ENCODE measurements at regions not wholly inside any gene's neighbourhood (a gene's known extent, or its start where the extent isn't known, plus 50 kb on each side); places are given as distances from the start of the nearest gene placed in this dataset.
A peak's percentile ranks its signal among the peaks of the same experiment; 100 is the strongest.
"Not testable (repeated sequence)": the region's sequence is repeated elsewhere in the genome, so short reads cannot be mapped to it uniquely, and the experiment has no call there.

DNA sequence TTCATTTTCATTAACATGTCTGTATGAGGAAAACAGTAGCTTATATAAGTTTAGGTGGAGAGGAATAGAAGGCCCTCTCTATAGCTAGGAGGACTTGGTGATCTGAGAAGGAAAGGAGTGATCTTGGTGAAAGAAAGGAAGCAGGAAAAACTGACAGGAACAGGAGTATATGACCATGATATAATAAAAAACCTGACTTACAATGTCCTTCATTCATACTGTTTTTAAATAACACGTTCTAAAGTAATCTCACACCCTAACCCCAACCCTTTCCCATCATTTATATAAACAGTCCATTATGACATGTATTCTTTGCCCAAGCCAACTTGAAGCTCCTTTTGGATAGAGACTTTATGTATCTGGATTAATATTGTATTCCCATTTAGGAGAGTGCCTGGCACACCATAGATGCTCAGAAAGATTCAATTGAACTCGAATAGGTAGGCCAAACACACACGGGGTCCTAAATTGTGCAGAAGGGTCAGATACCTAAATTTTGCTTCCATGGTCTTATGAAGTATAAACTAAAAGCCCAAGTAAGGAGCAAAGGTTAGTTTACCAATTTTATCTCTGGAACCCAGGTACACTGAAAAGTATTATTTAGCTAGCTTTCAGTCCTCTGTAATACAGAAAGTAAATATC lies 75.9 kb downstream of the OR2B2 start:
- no peaks in the 10 kb centered on the region for H3K36me3 Mint-ChIP-seq (ENCODE audit: low read depth)
- no peak for DNase-seq
- 65 to 70% methylated on average over 2 to 3 of the region's 3 CpGs for WGBS, 2 experiments (ENCODE audit: insufficient coverage in 1 of 2, insufficient read length in 1 of 2)
- TF ChIP-seq, protein P1, sequence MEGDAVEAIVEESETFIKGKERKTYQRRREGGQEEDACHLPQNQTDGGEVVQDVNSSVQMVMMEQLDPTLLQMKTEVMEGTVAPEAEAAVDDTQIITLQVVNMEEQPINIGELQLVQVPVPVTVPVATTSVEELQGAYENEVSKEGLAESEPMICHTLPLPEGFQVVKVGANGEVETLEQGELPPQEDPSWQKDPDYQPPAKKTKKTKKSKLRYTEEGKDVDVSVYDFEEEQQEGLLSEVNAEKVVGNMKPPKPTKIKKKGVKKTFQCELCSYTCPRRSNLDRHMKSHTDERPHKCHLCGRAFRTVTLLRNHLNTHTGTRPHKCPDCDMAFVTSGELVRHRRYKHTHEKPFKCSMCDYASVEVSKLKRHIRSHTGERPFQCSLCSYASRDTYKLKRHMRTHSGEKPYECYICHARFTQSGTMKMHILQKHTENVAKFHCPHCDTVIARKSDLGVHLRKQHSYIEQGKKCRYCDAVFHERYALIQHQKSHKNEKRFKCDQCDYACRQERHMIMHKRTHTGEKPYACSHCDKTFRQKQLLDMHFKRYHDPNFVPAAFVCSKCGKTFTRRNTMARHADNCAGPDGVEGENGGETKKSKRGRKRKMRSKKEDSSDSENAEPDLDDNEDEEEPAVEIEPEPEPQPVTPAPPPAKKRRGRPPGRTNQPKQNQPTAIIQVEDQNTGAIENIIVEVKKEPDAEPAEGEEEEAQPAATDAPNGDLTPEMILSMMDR (conservative IDR thresholded peaks at IDR 0.05): no peak
- no peak overlapping the region for H3K4me3 Mint-ChIP-seq
- peaks cover 18% of the 10 kb centered on the region for H3K4me1 Mint-ChIP-seq
- Histone ChIP-seq H3K9ac (ENCODE audit: extremely low read depth, low read length, poor library complexity, severe bottlenecking) (peak overlapping the region; percentile 98), H3K4me3 (ENCODE audit: low read length) (peak overlapping the region; percentile 90), H3K27me3 (ENCODE audit: control insufficient read depth, insufficient read depth, low read length, poor library complexity, severe bottlenecking) (no peaks in the 10 kb centered on the region), H3K36me3 (ENCODE audit: control insufficient read depth, insufficient read depth, low read length) (no peaks in the 10 kb centered on the region), H3K4me1 (ENCODE audit: control insufficient read depth, insufficient read depth, low read length) (peaks cover 2% of the 10 kb centered on the region), H3K27ac (ENCODE audit: low read depth, low read length) (peak overlapping the region; percentile 100), H3K9me3 (ENCODE audit: control insufficient read depth, low read length) (no peaks in the 10 kb centered on the region)
- H3K9me3 Mint-ChIP-seq: no peaks in the 10 kb centered on the region
- no peaks in the 10 kb centered on the region for H3K27me3 Mint-ChIP-seq (ENCODE audit: insufficient read depth)
- no peak overlapping the region for H3K27ac Mint-ChIP-seq

DNA sequence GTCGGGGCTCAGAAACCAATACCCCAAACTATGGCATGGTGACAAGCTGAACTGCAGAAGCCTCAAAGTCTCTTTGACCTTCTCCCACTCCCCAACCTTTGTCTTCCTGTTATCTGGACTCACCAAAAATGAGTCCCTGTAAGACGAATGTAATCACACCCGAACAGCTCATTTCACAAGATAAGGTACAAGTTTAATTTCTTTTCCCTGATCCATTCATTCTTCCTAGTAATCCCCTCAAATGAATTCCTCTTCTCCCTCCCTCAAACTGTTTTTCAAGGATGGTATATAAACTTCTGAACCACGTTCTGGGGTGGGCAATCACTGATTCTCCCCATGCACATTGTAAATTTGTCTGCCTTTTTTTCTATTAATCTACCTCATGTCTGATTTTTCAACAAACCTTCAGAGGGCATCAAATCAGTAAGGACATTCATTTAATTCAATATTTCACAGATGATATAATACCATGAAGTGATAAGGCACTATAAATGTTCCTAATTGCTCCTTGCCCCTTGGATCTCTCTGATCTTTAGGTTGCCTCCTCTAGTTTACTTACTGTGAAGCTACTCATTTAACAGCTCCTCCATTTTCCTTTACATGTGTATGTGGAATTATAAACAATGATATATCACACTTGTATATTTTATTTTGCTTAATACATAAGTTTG lies 77.2 kb downstream of the OR2B2 start:
- no peak overlapping the region for H3K4me3 ChIP-seq (ENCODE audit: low read length)
- H3K9me3 Mint-ChIP-seq: no peaks in the 10 kb centered on the region
- no peaks in the 10 kb centered on the region for H3K36me3 Mint-ChIP-seq (ENCODE audit: low read depth)
- H3K27ac ChIP-seq (ENCODE audit: low read depth, low read length): no peak overlapping the region
- H3K36me3 ChIP-seq (ENCODE audit: control insufficient read depth, insufficient read depth, low read length): no peaks in the 10 kb centered on the region
- DNase-seq: no peak
- TF ChIP-seq, protein P1 (conservative IDR thresholded peaks at IDR 0.05): no peak
- peaks cover 19% of the 10 kb centered on the region for H3K4me1 Mint-ChIP-seq
- peak overlapping the region; percentile 13 for H3K27ac Mint-ChIP-seq
- no peaks in the 10 kb centered on the region for H3K27me3 Mint-ChIP-seq (ENCODE audit: insufficient read depth)
- WGBS, 2 experiments (ENCODE audit: insufficient coverage in 1 of 2, insufficient read length in 1 of 2): 82 to 86% methylated on average over 3 to 4 of the region's 4 CpGs
- no peak overlapping the region for H3K4me3 Mint-ChIP-seq
- peaks cover 2% of the 10 kb centered on the region for H3K4me1 ChIP-seq (ENCODE audit: control insufficient read depth, insufficient read depth, low read length)
- H3K9me3 ChIP-seq (ENCODE audit: control insufficient read depth, low read length): no peaks in the 10 kb centered on the region
- no peaks in the 10 kb centered on the region for H3K27me3 ChIP-seq (ENCODE audit: control insufficient read depth, insufficient read depth, low read length, poor library complexity, severe bottlenecking)
- no peak overlapping the region for H3K9ac ChIP-seq (ENCODE audit: extremely low read depth, low read length, poor library complexity, severe bottlenecking)

DNA sequence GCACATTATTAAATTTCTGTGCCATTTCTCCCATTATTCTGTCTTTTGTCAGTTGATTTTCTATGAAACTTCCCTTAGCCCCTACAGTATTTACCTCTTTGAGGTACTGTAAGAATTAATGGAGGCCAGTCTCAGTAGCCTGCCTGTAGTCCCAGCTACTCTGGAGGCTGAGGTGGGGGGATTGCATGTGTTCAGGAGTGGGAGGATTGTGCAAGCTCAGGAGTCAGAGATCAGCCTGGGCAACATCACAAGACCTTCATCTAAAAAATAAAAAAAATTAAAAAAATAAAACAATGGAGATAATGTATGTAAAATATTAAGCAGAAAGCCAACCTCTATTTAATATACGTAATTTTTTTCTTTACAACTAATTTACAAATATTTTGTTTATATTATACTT lies 77.8 kb downstream of the OR2B2 start:
- WGBS, 2 experiments (ENCODE audit: insufficient coverage in 1 of 2, insufficient read length in 1 of 2): no CpG with 5 or more reads among the region's 1 CpG
- H3K9me3 Mint-ChIP-seq: peaks cover 4% of the 10 kb centered on the region
- H3K9ac ChIP-seq (ENCODE audit: extremely low read depth, low read length, poor library complexity, severe bottlenecking): no peak overlapping the region
- no peak overlapping the region for H3K27ac ChIP-seq (ENCODE audit: low read depth, low read length)
- H3K27ac Mint-ChIP-seq: peak overlapping the region; percentile 60
- no peaks in the 10 kb centered on the region for H3K36me3 ChIP-seq (ENCODE audit: control insufficient read depth, insufficient read depth, low read length)
- no peak overlapping the region for H3K4me3 Mint-ChIP-seq
- no peak for DNase-seq
- H3K36me3 Mint-ChIP-seq (ENCODE audit: low read depth): peaks cover 4% of the 10 kb centered on the region
- TF ChIP-seq, protein P1 (conservative IDR thresholded peaks at IDR 0.05): no peak
- peaks cover 14% of the 10 kb centered on the region for H3K4me1 Mint-ChIP-seq
- H3K4me1 ChIP-seq (ENCODE audit: control insufficient read depth, insufficient read depth, low read length): peaks cover 2% of the 10 kb centered on the region
- H3K27me3 Mint-ChIP-seq (ENCODE audit: insufficient read depth): no peaks in the 10 kb centered on the region
- no peaks in the 10 kb centered on the region for H3K27me3 ChIP-seq (ENCODE audit: control insufficient read depth, insufficient read depth, low read length, poor library complexity, severe bottlenecking)
- H3K9me3 ChIP-seq (ENCODE audit: control insufficient read depth, low read length): peaks cover 2% of the 10 kb centered on the region
- H3K4me3 ChIP-seq (ENCODE audit: low read length): no peak overlapping the region

DNA sequence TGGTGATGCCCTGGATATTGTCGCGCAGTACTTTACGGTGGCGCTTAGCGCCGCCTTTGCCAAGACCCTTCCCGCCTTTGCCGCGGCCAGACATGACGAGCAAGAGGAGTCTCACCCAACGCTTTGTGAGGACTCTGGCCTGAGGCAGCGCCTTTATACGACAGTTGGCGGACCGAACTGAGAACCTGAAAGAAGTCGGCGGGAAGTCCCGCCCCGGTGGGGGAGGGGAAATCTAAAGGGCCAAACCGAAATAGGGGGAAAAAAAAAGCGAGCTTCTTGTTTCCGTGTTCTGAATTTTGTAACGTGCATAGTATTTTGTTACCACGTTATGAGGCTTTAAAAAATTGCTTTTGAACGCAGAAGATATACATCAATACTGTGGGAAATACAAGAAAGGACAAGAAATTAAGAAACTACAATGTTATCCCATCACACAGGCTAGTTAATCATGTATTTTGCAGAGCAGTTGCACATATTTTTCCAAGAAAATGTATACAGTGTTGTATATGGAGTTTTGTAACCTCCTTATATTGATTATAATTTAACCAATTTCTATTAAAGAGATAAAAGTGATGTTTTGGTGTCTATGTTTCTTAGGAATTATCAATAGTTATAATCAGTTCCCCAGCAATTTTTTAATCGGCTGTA lies 80.6 kb downstream of the OR2B2 start:
- not testable (repeated sequence) for H3K4me1 ChIP-seq (ENCODE audit: control insufficient read depth, insufficient read depth, low read length); H3K27me3 Mint-ChIP-seq (ENCODE audit: insufficient read depth); H3K27me3 ChIP-seq (ENCODE audit: control insufficient read depth, insufficient read depth, low read length, poor library complexity, severe bottlenecking); H3K36me3 ChIP-seq (ENCODE audit: control insufficient read depth, insufficient read depth, low read length)
- peak overlapping the region; percentile 90 for H3K9ac ChIP-seq (ENCODE audit: extremely low read depth, low read length, poor library complexity, severe bottlenecking)
- H3K4me3 ChIP-seq (ENCODE audit: low read length): peak overlapping the region; percentile 89
- H3K9me3 Mint-ChIP-seq: peaks cover 16% of the 10 kb centered on the region
- 0 to 2% methylated on average over 9 to 20 of the region's 26 CpGs for WGBS, 2 experiments (ENCODE audit: insufficient coverage in 1 of 2, insufficient read length in 1 of 2)
- peaks cover 10% of the 10 kb centered on the region for H3K9me3 ChIP-seq (ENCODE audit: control insufficient read depth, low read length)
- peak overlapping the region; percentile 84 for H3K4me3 Mint-ChIP-seq
- H3K36me3 Mint-ChIP-seq (ENCODE audit: low read depth): peaks cover 10% of the 10 kb centered on the region
- H3K27ac Mint-ChIP-seq: peak overlapping the region; percentile 97
- H3K4me1 Mint-ChIP-seq: peaks cover 14% of the 10 kb centered on the region
- peak; percentile 78 for DNase-seq
- peak overlapping the region; percentile 61 for H3K27ac ChIP-seq (ENCODE audit: low read depth, low read length)

All from endodermal cell (in vitro differentiated cells).